CD4-positive, alpha-beta memory T cell (primary cell): ENCODE measurements at regions not wholly inside any gene's neighbourhood (a gene's known extent, or its start where the extent isn't known, plus 50 kb on each side); places are given as distances from the start of the nearest gene placed in this dataset.

Experiments used
- CTCF ChIA-PET: fragments of 350-600 bp; sonication (Branson Sonifier 250); formaldehyde crosslinking; loops from one replicate; lab custom pipeline; 2021; ENCODE audit warnings: inconsistent platforms; ENCODE audit not compliant: partially characterized antibody; lab: Charles Lee
- POLR2A ChIA-PET: fragments of 350-600 bp; sonication (Branson Sonifier 250); formaldehyde crosslinking; loops from one replicate; lab custom pipeline; 2021; ENCODE audit not compliant: partially characterized antibody; lab: Charles Lee
- DNase-seq, 5 donors: peaks; one replicate each; pipeline versions ENCODE4 v3.0.0 to v3.0.0-alpha.2; 2020 to 2022; ENCODE audit warnings: mixed read lengths in 1 of 5
- H3K27ac ChIP-seq: one replicate; pipeline ENCODE4 v1.7.0; 2013; ENCODE audit warnings: low read depth, low read length
- H3K27me3 ChIP-seq: 2 replicates; pipeline ENCODE4 v1.7.0; 2013; ENCODE audit warnings: mild to moderate bottlenecking, low read length, moderate library complexity; ENCODE audit not compliant: insufficient read depth
- H3K36me3 ChIP-seq: 2 replicates; pipeline ENCODE4 v1.7.0; 2013; ENCODE audit warnings: mild to moderate bottlenecking, low read length, moderate library complexity; ENCODE audit not compliant: insufficient read depth
- H3K4me1 ChIP-seq: 2 replicates; pipeline ENCODE4 v1.7.0; 2013; ENCODE audit warnings: mild to moderate bottlenecking, low read length, moderate library complexity; ENCODE audit not compliant: insufficient read depth
- H3K4me3 ChIP-seq, 2 donors: one replicate each; pipeline ENCODE4 v1.7.0; 2013; ENCODE audit warnings: low read length in 2 of 2, mild to moderate bottlenecking in 1 of 2
- H3K9me3 ChIP-seq, 2 donors: one replicate each; pipeline ENCODE4 v1.7.0; 2013; ENCODE audit warnings: low read length in 2 of 2, control low read depth in 1 of 2; ENCODE audit not compliant: control insufficient read depth in 1 of 2
- H3K27ac Mint-ChIP-seq, 7 donors: one replicate each; pipeline ENCODE4 v1.8.0; 2020 to 2021; ENCODE audit warnings: mixed read lengths in 7 of 7, mild to moderate bottlenecking in 6 of 7, inconsistent platforms in 3 of 7, moderate library complexity in 3 of 7
- H3K27me3 Mint-ChIP-seq, 2 donors: one replicate each; pipeline ENCODE4 v1.8.0; 2020 to 2021; ENCODE audit warnings: mixed read lengths in 2 of 2
- H3K36me3 Mint-ChIP-seq, 2 donors: one replicate each; pipeline ENCODE4 v1.8.0; 2020 to 2021; ENCODE audit warnings: mixed read lengths in 2 of 2, inconsistent platforms in 1 of 2, mild to moderate bottlenecking in 1 of 2
- H3K4me1 Mint-ChIP-seq, 4 donors: one replicate each; pipeline ENCODE4 v1.8.0; 2020 to 2021; ENCODE audit warnings: mixed read lengths in 4 of 4, mild to moderate bottlenecking in 1 of 4
- H3K4me3 Mint-ChIP-seq, 8 donors: one replicate each; pipeline ENCODE4 v1.8.0; 2020 to 2021; ENCODE audit warnings: mixed read lengths in 8 of 8, mild to moderate bottlenecking in 7 of 8, moderate library complexity in 6 of 8, inconsistent platforms in 3 of 8
- H3K9me3 Mint-ChIP-seq, 8 donors: one replicate each; pipeline ENCODE4 v1.8.0; 2020 to 2021; ENCODE audit warnings: mixed read lengths in 8 of 8, mild to moderate bottlenecking in 5 of 8, inconsistent platforms in 3 of 8, moderate library complexity in 1 of 8
- intact Hi-C: fragments of 100-400 bp; cut with micrococcal nuclease; formaldehyde crosslinking; loops from one replicate; pipeline ENCODE4 v1.15.1; 2023

DNA sequence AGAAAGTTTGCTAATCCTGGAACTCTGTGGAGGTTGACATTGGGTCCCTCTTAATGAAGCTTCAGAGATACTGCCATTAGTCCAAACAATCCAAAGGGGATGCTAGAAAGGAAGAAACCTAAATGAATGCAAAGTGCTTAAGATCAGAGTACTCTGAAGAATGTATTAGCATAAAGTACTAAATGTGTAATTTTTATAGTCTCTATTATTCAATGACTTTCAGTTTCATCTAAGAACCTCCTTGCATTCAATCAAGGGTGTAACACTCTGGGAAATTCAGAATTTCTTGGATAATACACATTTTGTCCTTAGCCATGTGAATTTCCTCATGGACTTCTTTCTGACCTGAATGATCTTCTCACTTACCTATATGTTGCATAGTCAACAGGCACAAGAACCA is 1078.5 kb upstream of the ADGRL4 start:
- no peaks in the 10 kb centered on the region for H3K4me1 Mint-ChIP-seq
- Histone ChIP-seq H3K27me3 (no peaks in the 10 kb centered on the region), H3K9me3 (peaks cover 0 to 3% of the 10 kb centered on the region in 2 donors), H3K27ac (no peak overlapping the region), H3K4me3 (no peak overlapping the region), H3K4me1 (no peaks in the 10 kb centered on the region), H3K36me3 (no peaks in the 10 kb centered on the region)
- H3K27ac Mint-ChIP-seq = no peak overlapping the region
- H3K4me3 Mint-ChIP-seq = no peak overlapping the region
- DNase-seq = no peak
- H3K36me3 Mint-ChIP-seq = no peaks in the 10 kb centered on the region
- no peaks in the 10 kb centered on the region for H3K27me3 Mint-ChIP-seq
- ChIA-PET CTCF (no interaction called here), POLR2A (no interaction called here)
- intact Hi-C loops = no loop called here
- peaks cover 0 to 17% (median 7%) of the 10 kb centered on the region in 8 donors for H3K9me3 Mint-ChIP-seq

DNA sequence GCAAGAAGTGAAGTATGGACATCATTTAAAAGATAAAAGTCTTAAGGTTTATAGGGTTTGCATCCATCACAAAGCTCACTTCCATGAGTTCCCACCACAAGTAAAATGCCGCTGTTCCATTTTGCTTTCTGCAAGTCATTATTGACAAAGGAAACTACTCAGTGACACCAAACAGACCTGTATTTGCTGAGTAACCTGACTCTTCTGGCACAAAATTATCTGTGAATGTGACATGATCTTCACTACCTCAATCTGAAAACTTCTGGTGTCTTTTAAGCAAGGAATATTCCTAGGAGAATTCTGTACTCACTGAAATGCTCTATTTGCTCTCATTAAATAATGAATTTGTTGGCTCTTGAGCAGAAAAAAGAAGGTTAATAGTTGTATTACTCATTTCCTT is 1077.4 kb upstream of the ADGRL4 start:
- POLR2A ChIA-PET = no interaction called here
- no peak overlapping the region for H3K4me3 ChIP-seq
- H3K27me3 ChIP-seq = no peaks in the 10 kb centered on the region
- Mint-ChIP-seq H3K4me1 (no peaks in the 10 kb centered on the region), H3K9me3 (peaks cover 0 to 15% (median 7%) of the 10 kb centered on the region in 8 donors), H3K4me3 (no peak overlapping the region), H3K27ac (no peak overlapping the region), H3K27me3 (no peaks in the 10 kb centered on the region), H3K36me3 (no peaks in the 10 kb centered on the region)
- intact Hi-C loops = no loop called here
- DNase-seq = no peak
- H3K36me3 ChIP-seq = no peaks in the 10 kb centered on the region
- CTCF ChIA-PET = no interaction called here
- H3K9me3 ChIP-seq = peaks cover 0 to 3% of the 10 kb centered on the region in 2 donors
- no peak overlapping the region for H3K27ac ChIP-seq
- no peaks in the 10 kb centered on the region for H3K4me1 ChIP-seq

DNA sequence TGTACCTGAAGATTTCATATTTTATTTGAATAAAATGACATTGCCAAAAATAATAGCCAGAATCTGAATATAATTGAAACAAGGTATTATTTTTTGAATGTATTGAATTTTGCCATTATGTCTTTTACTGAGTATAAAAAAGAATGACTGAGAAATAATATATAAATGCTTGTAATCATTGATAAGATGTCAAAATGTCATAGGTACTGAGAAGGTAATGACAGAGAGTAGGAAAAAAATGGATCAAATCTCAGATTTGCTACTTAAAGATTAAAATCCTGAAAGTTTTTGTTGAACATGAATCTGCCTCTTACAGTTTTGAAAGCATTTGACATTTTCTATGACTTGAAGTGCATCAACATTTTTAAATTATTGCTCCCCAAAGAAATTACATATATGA is 1069.9 kb upstream of the ADGRL4 start:
- Histone ChIP-seq H3K9me3 (no peaks in the 10 kb centered on the region), H3K36me3 (no peaks in the 10 kb centered on the region), H3K27ac (no peak overlapping the region), H3K4me3 (no peak overlapping the region), H3K4me1 (no peaks in the 10 kb centered on the region), H3K27me3 (no peaks in the 10 kb centered on the region)
- H3K4me1 Mint-ChIP-seq = no peaks in the 10 kb centered on the region
- DNase-seq = no peak
- ChIA-PET POLR2A (no interaction called here), CTCF (no interaction called here)
- H3K27me3 Mint-ChIP-seq = no peaks in the 10 kb centered on the region
- H3K36me3 Mint-ChIP-seq = no peaks in the 10 kb centered on the region
- no peak overlapping the region for H3K27ac Mint-ChIP-seq
- H3K9me3 Mint-ChIP-seq = peaks cover 0 to 14% (median 9%) of the 10 kb centered on the region in 8 donors
- intact Hi-C loops = no loop called here
- H3K4me3 Mint-ChIP-seq = no peak overlapping the region

DNA sequence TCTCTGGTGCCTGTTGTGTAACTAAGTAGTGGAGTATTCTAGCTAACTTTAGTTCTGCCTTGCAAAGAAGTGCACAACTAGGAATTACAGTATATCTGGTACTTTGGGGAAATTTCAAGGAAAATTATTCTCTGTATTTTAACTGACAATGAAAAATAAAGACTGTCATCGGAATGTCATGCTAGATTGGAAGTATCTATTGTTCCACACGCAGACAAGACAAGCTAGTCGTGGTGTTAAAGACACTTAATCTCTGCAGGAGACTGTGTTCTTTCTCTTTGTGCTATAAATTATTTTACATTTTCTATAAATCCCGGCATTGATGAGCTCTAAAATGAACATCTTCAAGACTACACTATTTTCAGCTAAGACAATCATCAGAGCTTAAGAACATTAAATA is 1068.8 kb upstream of the ADGRL4 start:
- Mint-ChIP-seq H3K27me3 (no peaks in the 10 kb centered on the region), H3K27ac (no peak overlapping the region), H3K36me3 (no peaks in the 10 kb centered on the region), H3K4me1 (no peaks in the 10 kb centered on the region), H3K4me3 (no peak overlapping the region), H3K9me3 (peaks cover 0 to 11% (median 9%) of the 10 kb centered on the region in 8 donors)
- no peaks in the 10 kb centered on the region for H3K4me1 ChIP-seq
- H3K9me3 ChIP-seq = no peaks in the 10 kb centered on the region
- H3K27ac ChIP-seq = no peak overlapping the region
- no peak overlapping the region for H3K4me3 ChIP-seq
- H3K27me3 ChIP-seq = no peaks in the 10 kb centered on the region
- intact Hi-C loops = no loop called here
- DNase-seq = no peak
- ChIA-PET CTCF (no interaction called here), POLR2A (no interaction called here)
- no peaks in the 10 kb centered on the region for H3K36me3 ChIP-seq

DNA sequence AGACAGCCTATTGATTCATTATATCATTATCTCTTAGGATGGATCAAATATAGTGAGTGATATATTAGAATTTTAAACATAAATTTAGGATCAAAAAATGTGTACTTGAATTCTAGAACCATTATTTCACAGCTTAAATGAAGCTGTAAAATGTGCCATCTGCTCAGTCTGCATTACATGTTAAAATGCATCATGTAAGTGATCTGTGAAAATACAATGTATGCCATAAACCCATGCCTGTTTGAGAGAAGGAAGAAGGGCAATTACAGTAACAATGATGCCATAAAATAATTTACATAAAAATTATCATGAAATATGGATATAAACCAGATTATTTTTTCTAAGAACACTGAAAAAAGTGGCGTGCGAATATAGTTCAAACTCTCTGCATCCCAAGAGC is 1066.0 kb upstream of the ADGRL4 start:
- peaks cover 0 to 8% (median 4%) of the 10 kb centered on the region in 8 donors for H3K9me3 Mint-ChIP-seq

DNA sequence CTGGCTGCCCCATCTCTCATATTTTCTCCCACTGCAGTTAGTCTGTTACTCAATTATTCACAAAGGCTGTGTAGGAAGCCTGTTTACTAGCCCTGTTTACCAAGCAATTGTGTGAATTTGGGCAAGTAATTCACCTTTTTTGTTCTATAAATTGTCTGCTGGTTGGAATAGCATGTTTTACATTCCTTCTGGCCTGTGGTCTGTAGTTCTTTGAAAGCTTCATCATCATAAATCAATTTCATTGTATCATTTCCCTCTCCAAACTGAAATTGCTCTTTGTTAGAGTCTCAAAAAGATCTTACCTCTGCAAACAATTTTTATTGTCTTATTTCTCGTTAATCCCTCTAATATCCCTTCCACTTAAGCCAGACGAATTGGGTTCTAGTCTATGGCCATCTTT is 1059.5 kb upstream of the ADGRL4 start:
- no peak overlapping the region for H3K4me3 Mint-ChIP-seq
- no peaks in the 10 kb centered on the region for H3K4me1 ChIP-seq
- DNase-seq = no peak
- no peaks in the 10 kb centered on the region for H3K27me3 Mint-ChIP-seq
- no peaks in the 10 kb centered on the region for H3K4me1 Mint-ChIP-seq
- H3K9me3 ChIP-seq = no peaks in the 10 kb centered on the region
- H3K36me3 Mint-ChIP-seq = no peaks in the 10 kb centered on the region
- intact Hi-C loops = no loop called here
- H3K36me3 ChIP-seq = no peaks in the 10 kb centered on the region
- ChIA-PET POLR2A (no interaction called here), CTCF (no interaction called here)
- H3K9me3 Mint-ChIP-seq = peaks cover 0 to 3% (median 0%) of the 10 kb centered on the region in 8 donors
- H3K4me3 ChIP-seq = no peak overlapping the region
- no peaks in the 10 kb centered on the region for H3K27me3 ChIP-seq
- no peak overlapping the region for H3K27ac Mint-ChIP-seq
- H3K27ac ChIP-seq = no peak overlapping the region

More for the DNA sequence above, 1066.0 kb upstream of the ADGRL4 start:
- ChIA-PET POLR2A (no interaction called here), CTCF (no interaction called here)
- H3K27ac Mint-ChIP-seq = no peak overlapping the region
- no peaks in the 10 kb centered on the region for H3K36me3 Mint-ChIP-seq
- Histone ChIP-seq H3K4me3 (no peak overlapping the region), H3K27ac (no peak overlapping the region), H3K36me3 (no peaks in the 10 kb centered on the region), H3K4me1 (no peaks in the 10 kb centered on the region), H3K9me3 (no peaks in the 10 kb centered on the region), H3K27me3 (no peaks in the 10 kb centered on the region)
- intact Hi-C loops = no loop called here
- no peak overlapping the region for H3K4me3 Mint-ChIP-seq
- no peak for DNase-seq
- H3K27me3 Mint-ChIP-seq = no peaks in the 10 kb centered on the region
- H3K4me1 Mint-ChIP-seq = no peaks in the 10 kb centered on the region

DNA sequence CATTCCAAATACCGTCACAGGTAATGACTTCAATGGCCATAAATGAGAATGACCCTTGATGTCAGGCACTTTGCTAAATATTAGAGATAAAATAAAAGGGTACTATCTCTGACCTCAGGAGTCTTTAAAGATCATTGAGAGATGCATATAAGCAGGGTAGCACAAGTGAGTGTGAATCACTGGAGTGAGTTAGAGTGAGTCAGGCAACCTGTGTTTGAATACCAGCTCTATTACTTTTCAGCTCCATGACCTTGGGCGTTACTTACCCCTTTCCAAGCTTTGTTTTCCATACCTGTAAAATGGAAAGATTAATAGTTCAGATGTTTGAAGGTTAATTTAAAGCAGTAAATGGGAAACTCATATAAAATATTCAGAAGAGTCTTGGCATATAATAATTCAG is 1058.0 kb upstream of the ADGRL4 start:
- Histone ChIP-seq H3K27me3 (no peaks in the 10 kb centered on the region), H3K4me1 (no peaks in the 10 kb centered on the region), H3K4me3 (no peak overlapping the region), H3K36me3 (no peaks in the 10 kb centered on the region), H3K9me3 (no peaks in the 10 kb centered on the region), H3K27ac (no peak overlapping the region)
- Mint-ChIP-seq H3K27ac (no peak overlapping the region), H3K36me3 (no peaks in the 10 kb centered on the region), H3K27me3 (no peaks in the 10 kb centered on the region), H3K9me3 (peaks cover 0 to 6% (median 2%) of the 10 kb centered on the region in 8 donors), H3K4me1 (no peaks in the 10 kb centered on the region), H3K4me3 (no peak overlapping the region)
- ChIA-PET CTCF (no interaction called here), POLR2A (no interaction called here)
- no peak for DNase-seq
- intact Hi-C loops = no loop called here

DNA sequence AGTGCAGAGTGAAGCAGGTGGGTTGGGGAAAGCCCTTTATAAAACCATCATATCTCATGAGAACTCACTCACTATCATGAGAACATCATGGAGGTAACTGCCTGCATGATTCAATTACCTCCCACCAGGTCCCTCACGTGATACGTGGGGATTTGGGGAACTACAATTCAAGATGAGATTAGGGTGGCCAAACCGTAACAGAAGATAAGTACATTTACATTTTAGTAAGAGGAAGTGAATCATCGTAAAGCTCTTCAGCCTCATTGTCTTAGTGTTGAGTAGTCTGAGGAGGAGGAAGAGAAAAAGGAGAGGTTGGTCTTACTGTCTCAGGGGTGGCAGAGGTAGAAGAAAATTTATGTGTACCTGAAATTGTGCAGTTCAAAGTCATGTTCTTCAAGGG is 1053.4 kb upstream of the ADGRL4 start:
- Mint-ChIP-seq H3K9me3 (peaks cover 0 to 5% (median 1%) of the 10 kb centered on the region in 8 donors), H3K27ac (no peak overlapping the region), H3K4me1 (no peaks in the 10 kb centered on the region), H3K36me3 (no peaks in the 10 kb centered on the region), H3K27me3 (no peaks in the 10 kb centered on the region), H3K4me3 (no peak overlapping the region)
- ChIA-PET CTCF (no interaction called here), POLR2A (no interaction called here)
- DNase-seq = no peak
- intact Hi-C loops = no loop called here
- Histone ChIP-seq H3K27me3 (no peaks in the 10 kb centered on the region), H3K36me3 (no peaks in the 10 kb centered on the region), H3K9me3 (no peaks in the 10 kb centered on the region), H3K4me3 (no peak overlapping the region), H3K27ac (no peak overlapping the region), H3K4me1 (no peaks in the 10 kb centered on the region)
